Panc1 (cell line): ENCODE measurements at regions not wholly inside any gene's neighbourhood (a gene's known extent, or its start where the extent isn't known, plus 50 kb on each side); places are given as distances from the start of the nearest gene placed in this dataset.

Experiments used
- ATAC-seq: fragments of 200-7000 bp; cut with Tn5 transposase; 2 replicates; pipeline ENCODE4 v1.9.1; 2020; ENCODE audit warnings: mild to moderate bottlenecking, moderate library complexity
- BruUV-seq: library from RNA; stranded (reverse); fragments of 400-500 nt; replicated peaks from 2 replicates; lab custom pipeline; 2021; lab: Mats Ljungman, UMichigan
- CTCF ChIA-PET: fragments of 300-600 bp; sonication (Branson Sonifier 250); formaldehyde crosslinking; loops from one replicate; lab custom pipeline; 2022; ENCODE audit warnings: antibody characterized with exemption; lab: Charles Lee
- POLR2A ChIA-PET: fragments of 300-600 bp; sonication (Branson Sonifier 250); formaldehyde crosslinking; loops from one replicate; lab custom pipeline; 2022; ENCODE audit warnings: antibody characterized with exemption; lab: Charles Lee
- DNase-seq: peaks from one replicate; pipeline ENCODE4 v3.0.0-alpha.2; 2010; ENCODE audit warnings: low read depth, low spot score
- H3K27ac ChIP-seq: 2 replicates; pipeline ENCODE4 v1.5.1; 2011; ENCODE audit warnings: mild to moderate bottlenecking, low read length, inconsistent platforms
- H3K27me3 ChIP-seq: fragments of 200-500 bp; sonication (Bioruptor generic); 2 replicates; pipeline ENCODE4 v1.6.0; 2014; ENCODE audit warnings: low read length, inconsistent platforms; ENCODE audit not compliant: control insufficient read depth, insufficient read depth
- H3K36me3 ChIP-seq: fragments of 200-500 bp; sonication (Bioruptor generic); 2 replicates; pipeline ENCODE4 v1.5.1; 2014; ENCODE audit warnings: inconsistent platforms, mild to moderate bottlenecking, low read length, moderate library complexity; ENCODE audit not compliant: control insufficient read depth, insufficient read depth
- H3K4me1 ChIP-seq: 2 replicates; pipeline ENCODE4 v1.5.1; 2011; ENCODE audit warnings: inconsistent platforms, mild to moderate bottlenecking, low read length, moderate library complexity; ENCODE audit not compliant: control insufficient read depth, insufficient read depth
- H3K4me3 ChIP-seq, 2 experiments: 2 replicates each; pipeline ENCODE4 v1.5.1; 2011 to 2012; ENCODE audit warnings: low read depth in 2 of 2, low read length in 2 of 2, mild to moderate bottlenecking in 2 of 2, inconsistent platforms in 1 of 2, moderate library complexity in 1 of 2
- H3K9me3 ChIP-seq: fragments of 200-500 bp; sonication (Bioruptor generic); 2 replicates; pipeline ENCODE4 v1.5.1; 2014; ENCODE audit warnings: low read depth, mild to moderate bottlenecking, inconsistent platforms, low read length, moderate library complexity; ENCODE audit not compliant: control insufficient read depth, insufficient read depth
- CTCF ChIP-seq: fragments of 450-650 bp; IDR thresholded peaks from 2 replicates; pipeline ENCODE4 v1.5.1; 2017; ENCODE audit warnings: mild to moderate bottlenecking
- POLR2AphosphoS5 ChIP-seq: IDR thresholded peaks from 2 replicates; pipeline ENCODE4 v1.6.1; 2012; ENCODE audit warnings: mild to moderate bottlenecking, low read depth, low read length, moderate library complexity
- REST ChIP-seq, 2 experiments: IDR thresholded peaks; 2 replicates each; pipeline ENCODE4 v1.6.1; 2011 to 2012; ENCODE audit warnings: low read depth in 2 of 2, control low read depth in 1 of 2, low read length in 1 of 2, mild to moderate bottlenecking in 1 of 2, moderate library complexity in 1 of 2; ENCODE audit not compliant: insufficient read depth in 1 of 2
- SIN3A ChIP-seq: IDR thresholded peaks from 2 replicates; pipeline ENCODE4 v1.6.1; 2012; ENCODE audit warnings: low read depth, mild to moderate bottlenecking, low read length, moderate library complexity, borderline replicate concordance; ENCODE audit not compliant: insufficient read depth
- TCF7L2 ChIP-seq: IDR thresholded peaks from 2 replicates; pipeline ENCODE4 v1.6.1; 2011; ENCODE audit warnings: mild to moderate bottlenecking, low read depth, low read length, inconsistent platforms
- in situ Hi-C: cut with HindIII; loops from 2 replicates; pipeline ENCODE4 v1.10.0; 2016; ENCODE audit warnings: low sequenced_read_pairs, low pct_unique_long_range_greater_than_20kb
- intact Hi-C: fragments of 100-400 bp; cut with micrococcal nuclease; formaldehyde crosslinking; loops from one replicate; pipeline ENCODE4 v1.10.0; 2022; ENCODE audit not compliant: unreplicated experiment

- CTCF ChIA-PET: no interaction called here
- intact Hi-C loops (no loop called here), in situ Hi-C loops (no loop called here)
- Histone ChIP-seq H3K27me3 (no peaks in the 10 kb centered on the region), H3K36me3 (no peaks in the 10 kb centered on the region), H3K9me3 (no peaks in the 10 kb centered on the region), H3K4me3 (no peak overlapping the region), H3K4me1 (no peaks in the 10 kb centered on the region), H3K27ac (no peak overlapping the region)
- DNase-seq: no peak
- TF ChIP-seq CTCF (no peak), POLR2AphosphoS5 (no peak), REST (IDR thresholded peaks at IDR 0.05; ENCODE audit: insufficient read depth in 1 of 2, low read depth in 2 of 2, low read length in 1 of 2) (no peak), SIN3A (no peak), TCF7L2 (no peak)
- POLR2A ChIA-PET: no interaction called here
- ATAC-seq: no peak
- no TSS peak for BruUV-seq
Observed at GRCh38 chr3:78455712-78456433, 1311.9 kb downstream of the ROBO1 start.

DNA sequence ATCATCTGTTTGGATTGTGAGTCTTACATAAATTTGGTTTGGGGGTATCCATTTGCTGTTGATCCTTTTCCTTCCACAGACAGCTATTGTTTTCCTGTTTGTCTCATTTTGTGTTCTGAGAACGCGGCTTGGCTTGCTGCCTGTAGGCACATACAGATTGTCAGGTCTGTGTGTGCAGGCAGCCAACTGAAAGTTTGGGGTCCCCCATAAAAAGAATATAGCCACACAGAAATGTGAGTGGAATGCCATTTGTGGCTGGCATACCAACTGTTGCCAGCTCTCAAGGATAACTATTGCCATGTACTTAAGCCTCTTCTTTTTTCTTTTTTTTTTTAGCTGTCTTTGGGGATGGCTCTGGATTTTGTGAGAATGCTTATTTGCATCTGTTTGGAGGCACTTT lies 1308.0 kb downstream of the ROBO1 start:
- H3K36me3 ChIP-seq: no peaks in the 10 kb centered on the region
- intact Hi-C loops: no loop called here
- no peak overlapping the region for H3K4me3 ChIP-seq
- TF ChIP-seq REST (IDR thresholded peaks at IDR 0.05; ENCODE audit: insufficient read depth in 1 of 2, low read depth in 2 of 2, low read length in 1 of 2): no peak
- no peak for TF ChIP-seq CTCF
- TF ChIP-seq SIN3A: no peak
- TF ChIP-seq TCF7L2: no peak
- TF ChIP-seq POLR2AphosphoS5: no peak
- no peaks in the 10 kb centered on the region for H3K4me1 ChIP-seq
- H3K27ac ChIP-seq: no peak overlapping the region
- H3K9me3 ChIP-seq: no peaks in the 10 kb centered on the region
- POLR2A ChIA-PET: no interaction called here
- DNase-seq (no peak), ATAC-seq (no peak)
- no peaks in the 10 kb centered on the region for H3K27me3 ChIP-seq
- CTCF ChIA-PET: no interaction called here
- in situ Hi-C loops: no loop called here
- BruUV-seq: no TSS peak
